Stimulated activated CD4-positive, alpha-beta T cell treated with anti-CD3 and anti-CD28 coated beads, Interleukin-4, amount 100 ng/mL, for 24 hours (primary cell): ENCODE measurements at regions not wholly inside any gene's neighbourhood (a gene's known extent, or its start where the extent isn't known, plus 50 kb on each side); places are given as distances from the start of the nearest gene placed in this dataset.

Experiments
- DNase-seq: peaks from one replicate; pipeline ENCODE4 v3.0.0-alpha.2; 2020

GRCh38 chr1:239539051-239539450, 152.7 kb downstream of the CHRM3 start:
- DNase-seq, result no peak

DNA sequence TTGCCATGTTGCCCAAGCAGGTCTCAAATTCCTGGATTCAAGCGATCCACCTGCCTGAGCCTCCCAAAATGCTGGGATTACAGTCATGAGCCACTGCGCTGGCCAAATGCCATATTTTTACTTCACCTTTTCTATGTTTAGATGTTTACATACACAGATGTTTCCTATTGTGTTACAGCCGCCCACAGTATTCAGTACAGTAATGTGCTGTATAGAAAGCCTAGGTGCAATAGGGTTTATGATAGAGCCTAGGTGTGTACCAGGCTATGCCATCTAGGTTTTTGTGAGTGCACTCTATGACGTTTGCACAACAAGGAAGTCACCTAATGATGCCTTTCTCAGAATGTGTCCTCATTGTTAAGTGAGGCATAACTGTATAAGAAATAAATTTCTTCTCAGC, 153.4 kb downstream of the CHRM3 start:
- DNase-seq, result no peak

DNA sequence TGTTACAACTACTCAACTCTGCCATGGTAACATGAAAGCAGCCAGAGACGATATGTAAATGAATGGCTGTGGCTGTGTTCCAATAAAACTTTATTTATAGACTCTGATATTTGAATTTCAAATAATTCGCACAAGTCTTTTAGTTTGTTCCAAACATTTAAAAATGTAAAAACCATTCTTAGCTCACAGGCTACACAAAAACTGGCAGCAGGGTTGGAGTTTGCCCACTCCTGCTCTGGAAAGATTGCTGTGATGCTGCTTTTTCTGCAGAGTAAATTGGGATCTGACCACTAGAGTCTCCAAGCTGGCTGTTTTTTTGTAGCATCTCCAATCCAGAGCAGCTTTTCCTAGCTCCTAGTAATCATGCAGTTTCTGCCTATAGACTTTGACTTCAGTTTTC, 157.5 kb downstream of the CHRM3 start:
- no peak for DNase-seq

GRCh38 chr1:239545466-239545865, 159.1 kb downstream of the CHRM3 start:
- DNase-seq, result no peak

DNA sequence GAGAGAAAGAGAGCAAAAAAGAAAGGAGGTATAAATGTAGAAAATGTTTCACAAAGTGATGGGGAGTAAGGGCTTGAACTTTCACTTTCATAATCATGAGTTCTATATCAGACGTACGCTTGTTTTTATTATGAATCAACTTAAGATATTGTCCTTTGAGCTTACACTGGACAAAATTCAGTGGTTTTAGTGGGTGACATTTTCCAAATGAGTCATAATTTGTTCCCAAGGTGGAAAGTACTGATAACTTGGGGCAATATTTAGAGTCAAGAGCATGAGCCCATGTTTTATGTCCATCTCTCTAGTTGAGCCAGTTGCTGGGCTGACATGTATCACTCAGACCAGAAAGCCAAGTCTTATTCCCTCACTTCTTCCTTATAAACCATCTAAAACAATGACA, 161.6 kb downstream of the CHRM3 start:
- no peak for DNase-seq

DNA sequence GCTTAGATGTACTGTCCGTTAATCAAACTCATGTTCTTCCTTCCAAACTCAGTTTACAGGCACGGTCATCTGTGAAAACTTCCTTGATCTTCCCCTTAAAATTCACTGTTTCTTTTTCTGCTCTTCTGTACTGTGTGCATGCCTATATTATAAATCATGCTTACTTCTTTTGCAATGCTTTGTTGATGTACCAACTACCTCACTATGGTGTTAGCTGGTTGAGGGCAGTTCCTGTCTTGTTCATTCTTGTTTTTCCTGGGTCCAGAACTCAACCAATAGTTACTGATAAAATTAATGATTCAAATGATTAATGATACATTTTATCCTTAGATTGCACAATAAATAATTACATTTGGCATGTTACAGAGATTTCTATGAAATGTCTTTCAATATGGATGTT, 163.8 kb downstream of the CHRM3 start:
- DNase-seq, result no peak

GRCh38 chr1:239555350-239555749, 169.0 kb downstream of the CHRM3 start:
- no peak for DNase-seq

DNA sequence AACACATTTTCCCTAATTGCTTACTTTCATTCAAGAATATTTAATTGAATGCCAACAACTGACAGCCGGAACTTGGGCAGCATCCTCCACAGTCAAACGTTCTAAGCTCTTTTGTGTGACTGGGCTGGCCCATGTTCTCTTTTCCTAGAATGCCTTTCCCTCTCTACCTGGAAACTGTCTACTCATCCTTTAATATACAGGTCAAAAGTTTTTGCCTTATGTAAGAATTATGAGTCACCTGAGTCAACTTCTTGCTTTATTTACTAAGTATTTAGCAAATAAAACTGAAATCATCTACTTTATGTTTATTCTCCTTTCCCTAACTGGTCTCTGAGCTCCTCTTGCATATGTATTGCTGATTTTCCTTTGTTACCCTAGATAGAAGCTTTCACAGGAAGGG, 172.2 kb downstream of the CHRM3 start:
- no peak for DNase-seq

DNA sequence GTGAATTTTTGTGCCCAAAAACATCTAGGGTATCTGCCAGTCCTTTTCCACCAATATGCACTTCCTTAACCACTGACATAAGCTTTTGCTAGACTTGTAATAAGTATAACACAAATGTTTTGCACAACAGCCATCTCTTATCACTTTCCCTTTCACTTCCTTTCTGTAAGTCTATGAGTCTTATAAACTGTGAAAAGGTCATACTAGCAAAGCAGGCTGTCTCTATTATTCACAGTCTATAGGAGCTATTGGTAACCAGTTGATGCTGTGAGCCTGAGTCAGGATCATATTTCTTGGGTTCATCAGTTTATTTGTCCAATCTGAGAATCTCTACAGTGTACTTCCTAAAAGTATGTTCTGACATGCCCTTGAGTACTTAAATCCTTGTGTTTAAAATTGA, 172.6 kb downstream of the CHRM3 start:
- DNase-seq, result no peak

GRCh38 chr1:239560921-239561320, 174.6 kb downstream of the CHRM3 start:
- DNase-seq, result no peak

GRCh38 chr1:239562095-239562494, 175.7 kb downstream of the CHRM3 start:
- no peak for DNase-seq

GRCh38 chr1:239563681-239564080, 177.3 kb downstream of the CHRM3 start:
- no peak for DNase-seq

- no peak for DNase-seq
Observed at GRCh38 chr1:239566074-239566473, 179.7 kb downstream of the CHRM3 start.

DNA sequence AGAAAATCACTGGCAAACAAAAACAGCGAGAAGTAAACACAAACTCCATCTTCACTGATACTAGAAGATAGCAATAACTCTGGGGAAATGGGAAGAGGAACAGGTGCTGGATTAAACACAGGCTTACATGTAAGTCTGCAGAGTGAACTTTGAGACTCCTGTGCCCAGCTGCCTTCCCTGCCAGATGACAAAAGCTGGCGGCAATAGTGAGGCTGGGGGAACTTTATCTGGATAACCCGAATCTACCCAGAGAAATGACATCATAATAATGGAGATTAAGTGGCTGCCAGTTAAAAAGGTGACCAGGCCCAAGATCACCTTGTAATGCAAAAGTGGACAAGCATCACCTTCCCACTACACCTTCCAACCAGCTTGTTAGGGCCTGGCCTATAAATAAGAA, 184.5 kb downstream of the CHRM3 start:
- DNase-seq, result no peak

DNA sequence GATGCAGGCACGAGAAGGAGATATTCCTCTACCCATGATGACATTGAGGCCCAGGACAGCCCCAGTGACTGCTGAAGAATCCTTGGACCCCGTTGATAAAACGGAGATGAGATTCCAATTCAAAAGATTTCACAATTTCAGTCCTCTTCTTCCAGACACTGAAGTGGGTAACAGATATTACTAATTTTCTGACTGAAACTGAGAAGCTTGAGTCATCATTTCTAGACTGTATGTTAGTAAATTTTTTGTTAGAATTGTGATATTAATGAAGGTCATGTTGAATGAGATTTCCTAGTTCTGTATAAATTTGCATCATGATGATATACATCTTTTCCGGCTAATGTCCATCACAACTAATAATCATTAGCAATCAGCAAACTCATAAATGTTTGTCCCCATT, 185.8 kb downstream of the CHRM3 start:
- no peak for DNase-seq

DNA sequence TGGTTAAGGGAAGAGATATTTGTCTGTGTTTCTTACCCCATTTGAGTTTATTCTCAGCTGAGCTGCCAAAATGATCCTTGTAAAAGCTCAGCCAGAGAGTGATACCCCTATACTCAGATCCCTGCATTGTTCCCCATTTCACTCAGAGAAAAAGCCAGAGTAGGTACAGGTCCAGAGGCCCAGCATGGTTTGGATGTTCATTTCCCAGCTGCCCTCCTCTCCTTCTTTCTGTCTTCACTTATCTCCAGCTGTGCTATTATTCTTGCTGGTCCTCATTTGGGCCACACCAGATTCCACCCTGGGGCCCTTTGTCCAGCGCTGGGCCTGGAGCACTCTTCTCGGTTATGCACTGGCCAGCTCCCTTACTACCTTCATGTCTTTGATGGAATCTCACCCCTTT, 187.7 kb downstream of the CHRM3 start:
- DNase-seq, result no peak

GRCh38 chr1:239575113-239575512, 188.7 kb downstream of the CHRM3 start:
- DNase-seq, result no peak

- no peak for DNase-seq
Observed at GRCh38 chr1:239583536-239583935, 197.2 kb downstream of the CHRM3 start.

DNA sequence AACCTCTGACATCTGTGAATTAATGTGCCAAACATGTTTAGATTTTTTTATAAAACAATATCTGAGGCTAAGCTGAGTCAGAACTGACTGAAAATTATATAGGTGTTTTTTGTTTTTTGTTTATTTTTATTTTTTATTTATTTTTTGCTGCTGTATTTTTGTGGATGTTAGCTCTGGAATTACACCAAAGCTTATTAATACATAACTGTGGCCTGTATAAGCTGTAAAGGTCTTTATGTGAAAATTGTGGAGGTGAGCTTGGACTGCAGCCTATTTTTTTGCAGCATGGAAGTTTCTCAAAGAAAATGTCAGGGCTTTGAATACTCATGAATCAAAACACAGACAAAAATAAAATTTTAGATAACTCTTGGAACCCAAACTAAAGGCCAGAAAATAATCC, 199.8 kb downstream of the CHRM3 start:
- DNase-seq, result no peak

- DNase-seq, result peak; percentile 8
Observed at GRCh38 chr1:239587066-239587465, 200.7 kb downstream of the CHRM3 start.

- no peak for DNase-seq
Observed at GRCh38 chr1:239587574-239588369, 201.4 kb downstream of the CHRM3 start.

- no peak for DNase-seq
Observed at GRCh38 chr1:239590556-239590955, 204.2 kb downstream of the CHRM3 start.

DNA sequence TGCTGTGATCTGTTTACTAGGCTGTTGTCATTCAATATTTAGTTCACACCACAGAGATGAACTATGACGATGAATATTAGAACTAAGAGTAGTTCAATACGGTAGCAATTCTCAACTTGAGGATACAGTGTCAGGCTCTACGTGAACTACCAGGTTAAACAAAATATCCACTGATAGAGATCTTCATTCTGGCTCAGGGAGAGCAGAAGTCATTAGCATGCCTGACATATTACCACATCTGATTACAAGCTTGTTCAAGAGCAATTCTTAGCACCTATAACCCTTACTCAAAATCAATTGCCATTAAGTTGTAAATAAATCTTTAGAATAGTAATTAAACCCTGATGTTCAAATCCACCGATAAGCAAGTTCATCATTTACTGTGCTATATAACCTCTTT, 207.2 kb downstream of the CHRM3 start:
- DNase-seq, result no peak

- no peak for DNase-seq
Observed at GRCh38 chr1:239600588-239600987, 214.2 kb downstream of the CHRM3 start.

DNA sequence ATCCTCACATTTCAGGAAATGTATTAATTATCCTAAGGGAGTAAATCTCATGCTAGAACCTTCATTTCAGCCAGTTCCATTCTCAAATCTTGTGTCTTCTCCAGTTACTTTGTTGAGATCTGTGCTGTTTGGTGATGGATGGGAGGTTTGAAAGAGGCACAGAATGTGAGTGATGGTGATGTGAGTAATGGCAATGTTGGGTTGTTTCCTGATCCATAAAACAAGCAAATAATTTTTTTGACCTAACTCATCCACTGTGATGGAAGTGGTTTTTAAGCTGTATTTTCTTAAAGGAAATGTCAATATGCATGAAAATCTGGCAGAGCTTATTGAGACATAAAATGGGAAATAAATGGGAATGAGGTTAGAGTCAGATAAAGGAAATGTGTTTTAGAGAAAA, 214.7 kb downstream of the CHRM3 start:
- no peak for DNase-seq
